Gastroesophageal sphincter (tissue), 3 donors: ENCODE measurements at regions not wholly inside any gene's neighbourhood (a gene's known extent, or its start where the extent isn't known, plus 50 kb on each side); places are given as distances from the start of the nearest gene placed in this dataset.

ENCODE experiments used
- CTCF ChIP-seq, 4 experiments: fragments of 200-600 bp in 2 of 4; fragments of 450-650 bp in 2 of 4; sonication (generic) in 1 of 4; IDR thresholded peaks; one replicate each; pipeline ENCODE4 v1.5.1; 2017 to 2019; ENCODE audit warnings: antibody characterized with exemption in 4 of 4, mild to moderate bottlenecking in 2 of 4, moderate library complexity in 2 of 4
- POLR2A ChIP-seq, 2 donors: fragments of 450-650 bp; IDR thresholded peaks; one replicate each; pipeline ENCODE4 v1.6.1; 2017; ENCODE audit warnings: antibody characterized with exemption in 2 of 2, mild to moderate bottlenecking in 2 of 2, moderate library complexity in 1 of 2

- TF ChIP-seq CTCF (IDR thresholded peaks at IDR 0.05) (no peak), POLR2A (IDR thresholded peaks at IDR 0.05) (no peak)
Observed at GRCh38 chr19:28929006-28929405, 283.9 kb downstream of the UQCRFS1 start.
